ENCODE measurements at regions not wholly inside any gene's neighbourhood (a gene's known extent, or its start where the extent isn't known, plus 50 kb on each side); places are given as distances from the start of the nearest gene placed in this dataset.

GRCh38 chr20:61015602-61016001, 236.5 kb upstream of the CDH4 start:
- TF ChIP-seq, protein P1, sequence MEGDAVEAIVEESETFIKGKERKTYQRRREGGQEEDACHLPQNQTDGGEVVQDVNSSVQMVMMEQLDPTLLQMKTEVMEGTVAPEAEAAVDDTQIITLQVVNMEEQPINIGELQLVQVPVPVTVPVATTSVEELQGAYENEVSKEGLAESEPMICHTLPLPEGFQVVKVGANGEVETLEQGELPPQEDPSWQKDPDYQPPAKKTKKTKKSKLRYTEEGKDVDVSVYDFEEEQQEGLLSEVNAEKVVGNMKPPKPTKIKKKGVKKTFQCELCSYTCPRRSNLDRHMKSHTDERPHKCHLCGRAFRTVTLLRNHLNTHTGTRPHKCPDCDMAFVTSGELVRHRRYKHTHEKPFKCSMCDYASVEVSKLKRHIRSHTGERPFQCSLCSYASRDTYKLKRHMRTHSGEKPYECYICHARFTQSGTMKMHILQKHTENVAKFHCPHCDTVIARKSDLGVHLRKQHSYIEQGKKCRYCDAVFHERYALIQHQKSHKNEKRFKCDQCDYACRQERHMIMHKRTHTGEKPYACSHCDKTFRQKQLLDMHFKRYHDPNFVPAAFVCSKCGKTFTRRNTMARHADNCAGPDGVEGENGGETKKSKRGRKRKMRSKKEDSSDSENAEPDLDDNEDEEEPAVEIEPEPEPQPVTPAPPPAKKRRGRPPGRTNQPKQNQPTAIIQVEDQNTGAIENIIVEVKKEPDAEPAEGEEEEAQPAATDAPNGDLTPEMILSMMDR (IDR thresholded peaks at IDR 0.05): no peak
- no peak for TF ChIP-seq POLR2A (IDR thresholded peaks at IDR 0.05)
- no peak for TF ChIP-seq POLR2AphosphoS5 (IDR thresholded peaks at IDR 0.05)

Measured in stomach (tissue), 4 donors.